OCI-LY1 (cell line): ENCODE measurements at regions not wholly inside any gene's neighbourhood (a gene's known extent, or its start where the extent isn't known, plus 50 kb on each side); places are given as distances from the start of the nearest gene placed in this dataset.

Source experiments
- EZH2 ChIP-seq: fragments of 200-600 bp; sonication (generic), shearing (Covaris generic); IDR thresholded peaks from 2 replicates; pipeline ENCODE4 v1.8.0; 2017; ENCODE audit warnings: borderline replicate concordance, mixed run types, mild to moderate bottlenecking, antibody characterized with exemption, low read length, moderate library complexity, mixed read lengths
- TF ChIP-seq, protein P1 (sequence below): fragments of 200-600 bp; sonication (generic), shearing (Covaris generic); IDR thresholded peaks from 2 replicates; pipeline ENCODE4 v1.5.1; 2017; ENCODE audit warnings: mild to moderate bottlenecking, antibody characterized with exemption, low read length, moderate library complexity, mixed read lengths

DNA sequence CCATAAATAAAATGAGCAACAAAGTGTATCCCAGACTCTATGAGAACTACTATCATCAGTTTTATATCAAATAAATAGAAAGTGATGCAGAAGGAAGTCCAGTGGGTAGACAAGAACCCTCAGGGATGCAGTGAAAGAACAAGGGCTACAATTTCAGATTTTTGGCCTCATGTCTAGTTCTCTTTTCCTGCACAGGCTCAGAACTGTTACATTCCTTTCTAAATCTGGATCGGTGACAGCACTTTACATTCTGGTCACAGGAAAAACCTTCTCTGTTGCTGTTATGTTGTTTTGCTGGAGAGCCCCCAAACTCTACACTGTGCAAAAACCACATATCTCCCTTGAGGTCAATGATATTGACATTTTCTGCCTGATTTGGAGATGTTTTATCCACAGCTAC lies 108.8 kb upstream of the ANO5 start:
- no peak for TF ChIP-seq EZH2
- TF ChIP-seq, protein P1, sequence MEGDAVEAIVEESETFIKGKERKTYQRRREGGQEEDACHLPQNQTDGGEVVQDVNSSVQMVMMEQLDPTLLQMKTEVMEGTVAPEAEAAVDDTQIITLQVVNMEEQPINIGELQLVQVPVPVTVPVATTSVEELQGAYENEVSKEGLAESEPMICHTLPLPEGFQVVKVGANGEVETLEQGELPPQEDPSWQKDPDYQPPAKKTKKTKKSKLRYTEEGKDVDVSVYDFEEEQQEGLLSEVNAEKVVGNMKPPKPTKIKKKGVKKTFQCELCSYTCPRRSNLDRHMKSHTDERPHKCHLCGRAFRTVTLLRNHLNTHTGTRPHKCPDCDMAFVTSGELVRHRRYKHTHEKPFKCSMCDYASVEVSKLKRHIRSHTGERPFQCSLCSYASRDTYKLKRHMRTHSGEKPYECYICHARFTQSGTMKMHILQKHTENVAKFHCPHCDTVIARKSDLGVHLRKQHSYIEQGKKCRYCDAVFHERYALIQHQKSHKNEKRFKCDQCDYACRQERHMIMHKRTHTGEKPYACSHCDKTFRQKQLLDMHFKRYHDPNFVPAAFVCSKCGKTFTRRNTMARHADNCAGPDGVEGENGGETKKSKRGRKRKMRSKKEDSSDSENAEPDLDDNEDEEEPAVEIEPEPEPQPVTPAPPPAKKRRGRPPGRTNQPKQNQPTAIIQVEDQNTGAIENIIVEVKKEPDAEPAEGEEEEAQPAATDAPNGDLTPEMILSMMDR = no peak
